IMR-90 (cell line): ENCODE measurements at regions not wholly inside any gene's neighbourhood (a gene's known extent, or its start where the extent isn't known, plus 50 kb on each side); places are given as distances from the start of the nearest gene placed in this dataset.

Experiments
- ATAC-seq: fragments of 200-7000 bp; cut with Tn5 transposase; 2 replicates; pipeline ENCODE4 v1.9.1; 2020; ENCODE audit warnings: low read depth, mild to moderate bottlenecking, moderate library complexity
- BruUV-seq: library from RNA; stranded (reverse); fragments of 400-500 nt; replicated peaks from 2 replicates; lab custom pipeline; 2021; lab: Mats Ljungman, UMichigan
- CTCF ChIA-PET: fragments of 300-600 bp; formaldehyde crosslinking; extraction: SDS; loops from one replicate; lab custom pipeline; 2021; ENCODE audit warnings: antibody characterized with exemption; lab: Yijun Ruan, JAX
- POLR2A ChIA-PET: fragments of 300-600 bp; sonication (Branson Sonifier 250); formaldehyde crosslinking; loops from one replicate; lab custom pipeline; 2022; ENCODE audit warnings: antibody characterized with exemption; ENCODE audit not compliant: unreplicated experiment; lab: Charles Lee
- DNase-seq: peaks from one replicate; pipeline ENCODE4 v3.0.0; 2013
- H2AFZ ChIP-seq: replicated peaks from 2 replicates; pipeline ENCODE3; 2013; ENCODE audit warnings: low read length, mild to moderate bottlenecking; ENCODE audit not compliant: poor library complexity
- H2AK5ac ChIP-seq: 2 replicates; pipeline ENCODE4 v1.6.1; 2013; ENCODE audit warnings: low read depth, low read length, inconsistent platforms
- H2AK9ac ChIP-seq: replicated peaks from 2 replicates; pipeline ENCODE3; 2013; ENCODE audit warnings: mild to moderate bottlenecking, low read depth, low read length, moderate library complexity; ENCODE audit not compliant: poor library complexity
- H2BK120ac ChIP-seq: 2 replicates; pipeline ENCODE4 v1.6.1; 2013; ENCODE audit warnings: low read depth, low read length, inconsistent platforms
- H2BK15ac ChIP-seq: 3 replicates; pipeline ENCODE4 v1.6.1; 2013; ENCODE audit warnings: low read depth, low read length, inconsistent platforms
- H2BK20ac ChIP-seq: 2 replicates; pipeline ENCODE4 v1.6.1; 2013; ENCODE audit warnings: low read depth, mild to moderate bottlenecking, inconsistent platforms, low read length, moderate library complexity
- H2BK5ac ChIP-seq: 2 replicates; pipeline ENCODE4 v1.6.1; 2013; ENCODE audit warnings: mild to moderate bottlenecking, low read depth, low read length, inconsistent platforms; ENCODE audit not compliant: poor library complexity, severe bottlenecking
- H3K14ac ChIP-seq: replicated peaks from 2 replicates; pipeline ENCODE4 v1.6.1; 2013; ENCODE audit warnings: low read depth, low read length, inconsistent platforms
- H3K18ac ChIP-seq: 2 replicates; pipeline ENCODE4 v1.6.1; 2013; ENCODE audit warnings: low read depth, low read length, control low read depth
- H3K23ac ChIP-seq: 2 replicates; pipeline ENCODE4 v1.6.1; 2013; ENCODE audit warnings: low read depth, low read length, inconsistent platforms
- H3K27ac ChIP-seq: 2 replicates; pipeline ENCODE4 v1.5.1; 2013; ENCODE audit warnings: mild to moderate bottlenecking, control low read depth, low read length; ENCODE audit not compliant: insufficient read depth
- H3K27me3 ChIP-seq: 2 replicates; pipeline ENCODE4 v1.6.1; 2013; ENCODE audit warnings: low read length; ENCODE audit not compliant: control insufficient read depth, insufficient read depth
- H3K36me3 ChIP-seq: 2 replicates; pipeline ENCODE4 v1.6.1; 2013; ENCODE audit warnings: low read length, mixed read lengths; ENCODE audit not compliant: control insufficient read depth, insufficient read depth
- H3K4ac ChIP-seq: 2 replicates; pipeline ENCODE4 v1.6.1; 2013; ENCODE audit warnings: low read depth, low read length, inconsistent platforms
- H3K4me1 ChIP-seq: 2 replicates; pipeline ENCODE4 v1.6.1; 2013; ENCODE audit warnings: low read length, mixed read lengths; ENCODE audit not compliant: control insufficient read depth, insufficient read depth
- H3K4me2 ChIP-seq: 2 replicates; pipeline ENCODE4 v1.6.1; 2013; ENCODE audit warnings: low read depth, mild to moderate bottlenecking, control low read depth, low read length, moderate library complexity
- H3K4me3 ChIP-seq: 2 replicates; pipeline ENCODE4 v1.5.1; 2013; ENCODE audit warnings: low read depth, mild to moderate bottlenecking, control low read depth, low read length, moderate library complexity; ENCODE audit not compliant: insufficient read depth
- H3K56ac ChIP-seq: 2 replicates; pipeline ENCODE4 v1.6.1; 2013; ENCODE audit warnings: low read length, inconsistent platforms; ENCODE audit not compliant: insufficient read depth; ENCODE audit errors: extremely low read depth
- H3K79me1 ChIP-seq, 2 experiments: 2 replicates each; pipeline ENCODE4 v1.6.1; 2013; ENCODE audit warnings: low read length in 2 of 2, inconsistent platforms in 1 of 2, low read depth in 1 of 2
- H3K9ac ChIP-seq: 2 replicates; pipeline ENCODE4 v1.6.1; 2013; ENCODE audit warnings: low read depth, low read length, control low read depth
- H3K9me1 ChIP-seq: 2 replicates; pipeline ENCODE4 v1.6.1; 2013; ENCODE audit warnings: low read length, inconsistent platforms; ENCODE audit not compliant: insufficient read depth
- H3K9me3 ChIP-seq: 2 replicates; pipeline ENCODE4 v1.6.1; 2013; ENCODE audit warnings: low read length; ENCODE audit not compliant: control insufficient read depth, insufficient read depth
- H4K20me1 ChIP-seq: 2 replicates; pipeline ENCODE4 v1.6.1; 2013; ENCODE audit warnings: low read length, inconsistent platforms; ENCODE audit not compliant: insufficient read depth
- H4K5ac ChIP-seq: 2 replicates; pipeline ENCODE4 v1.6.1; 2013; ENCODE audit warnings: mild to moderate bottlenecking, low read depth, low read length, control low read depth
- H4K8ac ChIP-seq, 2 experiments: 2 replicates each; pipeline ENCODE4 v1.6.1; 2013; ENCODE audit warnings: low read depth in 2 of 2, low read length in 2 of 2, control low read depth in 1 of 2, inconsistent platforms in 1 of 2
- H4K91ac ChIP-seq: 2 replicates; pipeline ENCODE4 v1.6.1; 2013; ENCODE audit warnings: low read depth, low read length, inconsistent platforms; ENCODE audit not compliant: insufficient read depth
- MAZ ChIP-seq: IDR thresholded peaks from 2 replicates; pipeline ENCODE4 v1.6.1; 2012; ENCODE audit warnings: low read depth, mild to moderate bottlenecking, low read length, improper control_type of control experiment, moderate library complexity, borderline replicate concordance
- WGBS, 2 experiments: methylation state at CpG; one replicate each; pipeline versions ENCODE4 v1.1.5 to v1.1.7; 2013; ENCODE audit warnings: missing lambda C conversion rate in 2 of 2; ENCODE audit not compliant: insufficient read length in 1 of 2; ENCODE audit errors: extremely low coverage in 2 of 2; 5-methylcytosine and 5-hydroxymethylcytosine counted together
- dilution Hi-C: fragments of 300-500 bp; cut with HindIII; formaldehyde crosslinking; loops from one replicate; pipeline ENCODE4 v1.14.3; 2018; ENCODE audit warnings: low sequenced_read_pairs; ENCODE audit not compliant: unreplicated experiment
- in situ Hi-C: fragments of 300-500 bp; cut with MboI; formaldehyde crosslinking; loops from 3 replicates; pipeline ENCODE4 v1.14.3; 2019; ENCODE audit warnings: low sequenced_read_pairs, inconsistent platforms, mixed read lengths
- intact Hi-C: fragments of 100-400 bp; cut with micrococcal nuclease; formaldehyde crosslinking; loops from 2 replicates; pipeline ENCODE4 v1.10.0; 2022

- ATAC-seq = no peak
- ChIA-PET POLR2A (no interaction called here), CTCF (interaction anchor here (0.6 kb wide), 2 partner anchors 53 to 267 kb away, joined by 3 to 6 read pairs; no protein-coding TSS in a partner anchor)
- H2BK5ac ChIP-seq = no peak overlapping the region
- BruUV-seq = no TSS peak
- no peak overlapping the region for H2BK15ac ChIP-seq
- H3K4ac ChIP-seq = no peak overlapping the region
- no peak overlapping the region for H4K5ac ChIP-seq
- no peak overlapping the region for H3K4me3 ChIP-seq
- intact Hi-C loops (no loop called here), in situ Hi-C loops (no loop called here), dilution Hi-C loops (no loop called here)
- H4K20me1 ChIP-seq = no peaks in the 10 kb centered on the region
- TF ChIP-seq MAZ = no peak
- no peak for DNase-seq
- no peak overlapping the region for H2AK9ac ChIP-seq
- H3K56ac ChIP-seq = no peak overlapping the region
- H3K9me3 ChIP-seq = no peaks in the 10 kb centered on the region
- no peak overlapping the region for H3K14ac ChIP-seq
- no peaks in the 10 kb centered on the region for H3K27me3 ChIP-seq
- no peak overlapping the region for H3K27ac ChIP-seq
- no peak overlapping the region for H4K8ac ChIP-seq
- no peaks in the 10 kb centered on the region for H3K4me1 ChIP-seq
- no peak overlapping the region for H3K18ac ChIP-seq
- no CpG with 5 or more reads among the region's 3 CpGs for WGBS, 2 experiments
- no peak overlapping the region for H3K9ac ChIP-seq
- H3K9me1 ChIP-seq = no peaks in the 10 kb centered on the region
- no peaks in the 10 kb centered on the region for H3K36me3 ChIP-seq
- H4K91ac ChIP-seq = no peak overlapping the region
- H3K79me1 ChIP-seq = no peaks in the 10 kb centered on the region
- no peak overlapping the region for H3K23ac ChIP-seq
- no peak overlapping the region for H3K4me2 ChIP-seq
- H2BK20ac ChIP-seq = no peak overlapping the region
- no peak overlapping the region for H2AK5ac ChIP-seq
- H2AFZ ChIP-seq = no peak overlapping the region
- no peak overlapping the region for H2BK120ac ChIP-seq
These were observed 207.0 kb downstream of the HNMT start for GRCh38 chr2:138171244-138171643.
